ENCODE measurements at regions not wholly inside any gene's neighbourhood (a gene's known extent, or its start where the extent isn't known, plus 50 kb on each side); places are given as distances from the start of the nearest gene placed in this dataset.

GRCh38 chr3:102180280-102180931 is 254.4 kb upstream of the ZPLD1 start:
- TF ChIP-seq, protein P1, sequence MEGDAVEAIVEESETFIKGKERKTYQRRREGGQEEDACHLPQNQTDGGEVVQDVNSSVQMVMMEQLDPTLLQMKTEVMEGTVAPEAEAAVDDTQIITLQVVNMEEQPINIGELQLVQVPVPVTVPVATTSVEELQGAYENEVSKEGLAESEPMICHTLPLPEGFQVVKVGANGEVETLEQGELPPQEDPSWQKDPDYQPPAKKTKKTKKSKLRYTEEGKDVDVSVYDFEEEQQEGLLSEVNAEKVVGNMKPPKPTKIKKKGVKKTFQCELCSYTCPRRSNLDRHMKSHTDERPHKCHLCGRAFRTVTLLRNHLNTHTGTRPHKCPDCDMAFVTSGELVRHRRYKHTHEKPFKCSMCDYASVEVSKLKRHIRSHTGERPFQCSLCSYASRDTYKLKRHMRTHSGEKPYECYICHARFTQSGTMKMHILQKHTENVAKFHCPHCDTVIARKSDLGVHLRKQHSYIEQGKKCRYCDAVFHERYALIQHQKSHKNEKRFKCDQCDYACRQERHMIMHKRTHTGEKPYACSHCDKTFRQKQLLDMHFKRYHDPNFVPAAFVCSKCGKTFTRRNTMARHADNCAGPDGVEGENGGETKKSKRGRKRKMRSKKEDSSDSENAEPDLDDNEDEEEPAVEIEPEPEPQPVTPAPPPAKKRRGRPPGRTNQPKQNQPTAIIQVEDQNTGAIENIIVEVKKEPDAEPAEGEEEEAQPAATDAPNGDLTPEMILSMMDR (IDR thresholded peaks at IDR 0.05), result no peak
- no peak for TF ChIP-seq EZH2 (IDR thresholded peaks at IDR 0.05; ENCODE audit: borderline replicate concordance, insufficient read depth, low read depth, low read length, poor library complexity, severe bottlenecking)

All from B cell (primary cell).